ENCODE measurements at regions not wholly inside any gene's neighbourhood (a gene's known extent, or its start where the extent isn't known, plus 50 kb on each side); places are given as distances from the start of the nearest gene placed in this dataset.

GRCh38 chr2:234847364-234847635, 104.5 kb upstream of the SH3BP4 start:
- no peak overlapping the region for H3K4me3 Mint-ChIP-seq
- peaks cover 21% of the 10 kb centered on the region for H3K4me1 Mint-ChIP-seq
- POLR2A ChIA-PET = no interaction called here
- peaks cover 15% of the 10 kb centered on the region for H3K9me3 Mint-ChIP-seq
- H3K27me3 Mint-ChIP-seq (ENCODE audit: low read depth) = no peaks in the 10 kb centered on the region
- no peak overlapping the region for H3K27ac Mint-ChIP-seq
- peaks cover 6% of the 10 kb centered on the region for H3K36me3 Mint-ChIP-seq
- ATAC-seq = no peak
- TF ChIP-seq STAT6 (CRISPR knock-in tag; conservative IDR thresholded peaks at IDR 0.05; ENCODE audit: low read depth) = no peak
- no peak for TF ChIP-seq E2F4 (CRISPR knock-in tag; IDR thresholded peaks at IDR 0.05; ENCODE audit: borderline replicate concordance, low read depth)
- TF ChIP-seq PRRX2 (CRISPR knock-in tag; IDR thresholded peaks at IDR 0.05) = no peak
- TF ChIP-seq PRDM15 (CRISPR knock-in tag; IDR thresholded peaks at IDR 0.05) = no peak
- TF ChIP-seq HMGXB4 (CRISPR knock-in tag; IDR thresholded peaks at IDR 0.05) = no peak
- no peak for TF ChIP-seq SOX15 (CRISPR knock-in tag; IDR thresholded peaks at IDR 0.05)
- TF ChIP-seq GRHL2 (CRISPR knock-in tag; IDR thresholded peaks at IDR 0.05; ENCODE audit: insufficient replicate concordance, severe bottlenecking) = no peak
- TF ChIP-seq IRF2 (CRISPR knock-in tag; IDR thresholded peaks at IDR 0.05; ENCODE audit: borderline replicate concordance, low read depth) = no peak
- no peak for TF ChIP-seq ELF4 (CRISPR knock-in tag; IDR thresholded peaks at IDR 0.05; ENCODE audit: low read depth)
- no peak for TF ChIP-seq TP53 (CRISPR knock-in tag; IDR thresholded peaks at IDR 0.05)
- TF ChIP-seq ZSCAN18 (CRISPR knock-in tag; IDR thresholded peaks at IDR 0.05) = no peak
- CTCF ChIA-PET = no interaction called here
- no peak for DNase-seq (ENCODE audit: low spot score)

GRCh38 chr2:234846599-234847363, 105.0 kb upstream of the SH3BP4 start:
- no peak for DNase-seq (ENCODE audit: low spot score)
- Mint-ChIP-seq H3K4me1 (peaks cover 23% of the 10 kb centered on the region), H3K4me3 (no peak overlapping the region), H3K27ac (no peak overlapping the region; the same call in 1 of the 2 replicates), H3K9me3 (peaks cover 15% of the 10 kb centered on the region), H3K36me3 (peaks cover 6% of the 10 kb centered on the region), H3K27me3 (ENCODE audit: low read depth) (no peaks in the 10 kb centered on the region)
- no peak for ATAC-seq
- ChIA-PET POLR2A (no interaction called here), CTCF (no interaction called here)
- TF ChIP-seq GABPB1 (CRISPR knock-in tag; IDR thresholded peaks at IDR 0.05) (peak; percentile 47; the same call in 1 of the 2 replicates), SMAD4 (CRISPR knock-in tag; IDR thresholded peaks at IDR 0.05) (no peak), JAZF1 (CRISPR knock-in tag; IDR thresholded peaks at IDR 0.05) (no peak), ZNF281 (CRISPR knock-in tag; IDR thresholded peaks at IDR 0.05) (no peak), ATF2 (CRISPR knock-in tag; IDR thresholded peaks at IDR 0.05; ENCODE audit: borderline replicate concordance, low read depth) (no peak)

Measured in WTC11 (cell line).